SIG-M5 treated with dmso at 0.1 percent for 504 hours (cell line): ENCODE measurements at regions not wholly inside any gene's neighbourhood (a gene's known extent, or its start where the extent isn't known, plus 50 kb on each side); places are given as distances from the start of the nearest gene placed in this dataset.

Experiments
- DNase-seq: peaks from one replicate; lab custom pipeline; 2025; ENCODE audit not compliant: unreplicated experiment; lab: John Stamatoyannopoulos, UW

DNA sequence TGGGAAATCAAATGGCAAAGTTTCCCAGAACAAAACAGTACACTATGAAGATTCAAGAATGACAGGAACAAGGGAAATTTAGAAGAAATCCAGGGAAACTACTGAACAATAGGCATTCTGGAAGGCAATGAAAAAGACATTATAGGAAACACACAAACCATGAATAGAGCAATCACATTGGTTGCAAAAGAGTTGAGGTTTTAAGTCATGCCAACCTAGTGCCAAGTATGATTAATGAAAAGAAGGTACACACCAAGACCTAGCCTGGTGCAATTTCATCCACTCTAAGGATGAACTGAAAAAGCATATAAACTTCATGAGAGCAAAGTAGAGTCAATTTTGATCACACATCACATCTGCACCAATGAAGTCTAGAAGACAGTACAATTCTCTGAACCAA lies 326.9 kb downstream of the PDHA2 start:
- no peak for DNase-seq

GRCh38 chr4:96170198-96170597 lies 330.3 kb downstream of the PDHA2 start:
- DNase-seq: no peak

- DNase-seq: no peak
Observed at GRCh38 chr4:96173756-96174155, 333.9 kb downstream of the PDHA2 start.

GRCh38 chr4:96175871-96176270 lies 336.0 kb downstream of the PDHA2 start:
- no peak for DNase-seq

DNA sequence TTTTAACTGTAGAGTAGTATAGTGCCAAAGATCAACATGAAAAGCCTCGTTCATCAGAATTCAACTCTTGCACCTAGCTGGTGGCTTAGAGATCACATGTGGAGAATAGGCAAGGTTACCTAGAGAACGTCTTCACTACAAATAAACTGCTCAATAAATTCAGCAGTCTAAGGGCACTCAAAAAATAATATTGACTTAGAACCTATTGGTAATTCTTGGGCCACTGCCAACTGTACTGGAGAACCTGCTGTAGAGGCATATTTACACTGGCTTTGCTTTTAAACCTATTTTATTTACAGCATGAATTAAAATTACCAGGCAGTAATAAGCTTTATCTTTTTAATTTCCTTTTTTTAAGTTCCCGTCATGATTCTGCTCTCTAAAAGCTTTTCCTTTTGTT lies 343.7 kb downstream of the PDHA2 start:
- DNase-seq: peak; percentile 9

DNA sequence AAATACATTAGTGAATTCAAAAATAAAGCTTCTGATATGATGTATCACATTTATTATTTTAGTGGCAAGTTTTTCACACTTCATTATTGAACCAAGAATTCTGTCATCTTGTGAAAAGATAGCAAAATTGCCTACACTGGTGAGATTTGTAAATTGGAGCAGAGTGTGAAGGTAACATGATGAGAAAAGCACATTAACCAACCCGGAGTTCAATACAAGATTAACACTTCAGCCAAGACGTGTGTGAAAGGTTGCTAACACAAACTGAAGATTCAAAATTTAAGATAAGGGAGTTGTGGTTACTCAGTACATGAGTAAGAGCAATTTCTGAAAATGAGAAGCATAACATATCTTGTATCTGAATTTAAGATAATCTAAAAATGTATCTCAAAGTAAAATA lies 346.7 kb downstream of the PDHA2 start:
- no peak for DNase-seq

DNA sequence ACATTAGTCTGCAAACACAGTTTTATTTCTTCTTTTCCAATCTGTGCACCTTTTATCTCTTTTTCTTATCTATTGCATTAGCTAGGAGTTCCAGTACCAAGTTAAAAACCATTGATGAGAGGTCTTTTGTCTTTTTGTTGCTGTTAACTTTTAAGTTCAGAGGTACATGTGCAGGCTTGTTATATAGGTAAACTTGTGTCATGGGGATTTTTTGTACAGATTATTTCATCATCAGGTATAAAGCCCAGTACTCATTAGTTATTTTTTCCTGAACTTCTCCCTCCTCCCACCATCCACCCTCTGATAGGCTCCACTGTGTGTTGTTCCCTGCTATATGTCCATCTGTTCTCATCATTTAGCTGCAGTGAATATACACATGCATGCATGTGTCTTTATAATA lies 349.9 kb downstream of the PDHA2 start:
- no peak for DNase-seq

DNA sequence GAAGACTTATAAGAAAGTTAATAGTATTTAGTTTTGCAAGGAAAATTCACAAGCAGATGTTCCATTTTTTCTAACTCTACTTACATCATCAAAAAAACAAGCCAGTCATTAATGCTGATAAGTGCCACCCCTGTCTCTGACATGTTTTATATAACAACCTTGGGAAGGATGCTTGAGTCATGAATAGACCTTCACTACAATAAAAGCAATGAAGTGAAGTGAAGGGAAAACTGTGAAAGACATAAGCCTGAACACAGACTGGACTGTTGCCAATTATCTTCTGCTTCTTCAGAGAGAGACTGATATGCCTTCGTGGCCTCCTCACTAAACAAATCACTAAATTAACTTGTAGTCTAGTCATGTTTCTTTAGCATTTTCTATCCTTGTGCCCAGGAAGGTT lies 353.2 kb downstream of the PDHA2 start:
- DNase-seq: no peak

DNA sequence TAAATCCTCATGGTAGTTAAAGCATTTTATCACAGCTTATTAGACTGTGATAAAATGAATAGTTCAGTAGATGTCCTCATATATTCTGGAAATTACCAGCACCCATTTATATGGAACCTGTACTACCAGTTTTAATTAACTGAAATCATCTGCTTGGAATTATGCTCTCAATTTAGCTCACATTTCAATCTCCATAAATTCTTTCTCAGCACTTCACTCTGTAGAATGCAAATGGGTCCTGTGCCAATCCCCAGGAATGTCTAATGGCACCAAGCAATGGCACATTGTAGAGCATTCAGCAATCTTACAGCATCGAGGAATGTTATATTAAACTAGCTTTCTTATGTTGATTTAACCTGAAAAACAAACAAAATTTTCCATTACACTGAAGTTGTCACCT lies 355.1 kb downstream of the PDHA2 start:
- peak; percentile 2 for DNase-seq

DNA sequence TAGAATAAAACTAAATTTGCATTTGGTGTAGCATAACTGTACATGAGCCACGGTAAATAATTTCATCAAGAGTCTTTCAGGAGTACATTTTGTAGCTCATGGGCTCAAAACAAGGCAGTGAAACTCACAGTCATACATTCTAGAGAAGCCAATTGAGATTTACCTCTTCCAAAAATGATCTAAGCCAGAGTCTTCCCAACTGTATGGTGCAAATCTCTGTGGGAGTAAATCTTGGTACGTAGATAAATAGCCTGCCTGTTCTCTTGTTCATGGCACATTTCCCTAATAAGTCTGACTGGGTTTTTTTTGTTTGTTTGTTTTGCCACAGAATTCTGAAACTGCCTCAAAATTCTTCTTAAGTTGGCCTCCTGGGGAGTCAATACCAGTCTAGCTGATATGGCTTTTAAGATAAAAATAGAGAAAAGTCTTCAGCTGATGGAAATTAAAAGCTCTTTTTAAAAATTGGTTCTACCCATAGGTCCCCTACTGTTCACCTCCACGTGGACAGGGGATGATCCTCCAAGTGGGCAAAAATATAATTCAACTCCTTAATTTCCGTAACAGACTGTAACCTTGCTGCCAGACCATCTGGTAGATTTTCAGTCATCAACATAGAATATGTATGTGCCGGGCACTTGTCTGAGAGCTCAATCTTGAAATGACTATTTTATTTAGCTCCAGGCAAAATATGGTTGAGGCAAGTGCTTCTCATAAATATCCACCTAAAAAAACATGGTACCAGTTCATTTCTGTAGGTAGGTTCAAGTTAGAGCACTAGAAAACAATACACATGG lies 365.4 kb downstream of the PDHA2 start:
- no peak for DNase-seq

DNA sequence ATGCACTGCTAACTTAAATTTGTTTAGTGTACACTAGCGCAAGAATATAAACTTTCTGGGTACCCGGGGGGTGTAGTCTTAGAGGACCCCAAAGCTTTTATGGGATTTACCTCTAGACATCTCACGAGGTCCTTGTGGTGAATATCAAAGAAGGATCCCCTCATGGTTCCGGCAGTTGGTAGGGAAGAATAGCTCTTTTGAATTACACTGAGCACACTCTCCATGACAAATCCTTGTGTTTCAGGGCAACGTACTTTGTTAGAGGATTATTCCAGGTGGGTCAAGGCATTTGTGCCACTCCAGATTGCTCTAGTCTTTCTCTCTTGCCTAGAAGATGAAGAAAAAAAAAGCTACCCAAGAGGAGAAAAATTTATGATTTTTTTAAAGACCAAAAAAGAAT lies 387.6 kb downstream of the PDHA2 start:
- DNase-seq: no peak

GRCh38 chr4:96228463-96228862 lies 388.6 kb downstream of the PDHA2 start:
- DNase-seq: peak; percentile 4

DNA sequence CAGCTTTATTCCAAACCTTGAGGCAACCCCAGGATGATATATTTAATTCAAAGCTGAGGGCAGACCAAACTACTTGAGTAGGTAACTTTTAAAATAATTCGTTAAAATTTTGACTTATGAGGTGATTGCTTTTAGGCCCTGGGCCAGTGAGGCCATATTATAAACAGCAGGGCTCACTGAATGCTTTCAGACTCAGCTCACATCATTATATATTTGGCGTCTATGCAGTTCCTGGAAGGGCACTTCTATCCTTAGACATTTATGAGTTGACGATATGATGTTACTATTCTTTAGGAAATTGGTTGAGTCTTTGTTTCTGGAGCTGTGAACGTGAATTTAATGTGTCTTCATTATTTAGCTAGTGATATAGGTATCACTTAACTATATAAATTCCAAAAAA lies 400.1 kb downstream of the PDHA2 start:
- no peak for DNase-seq

DNA sequence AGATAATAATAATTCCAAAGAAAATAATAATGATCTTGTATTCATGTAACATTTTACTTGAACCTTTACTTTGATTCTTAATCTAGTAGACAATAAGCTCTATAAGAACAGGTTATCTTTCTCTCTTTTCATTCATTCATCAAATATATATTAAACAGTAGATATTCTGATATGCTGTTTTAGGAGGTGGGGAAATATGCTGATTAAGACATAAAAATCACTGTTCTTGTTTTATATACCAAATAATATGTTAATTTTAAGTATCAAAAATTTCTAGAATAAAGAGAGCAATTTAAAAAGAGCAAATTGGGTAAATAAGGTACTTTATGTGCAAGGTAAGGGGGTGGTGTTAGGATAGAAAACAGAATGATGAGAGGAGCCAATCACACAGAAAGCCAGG lies 401.9 kb downstream of the PDHA2 start:
- no peak for DNase-seq

GRCh38 chr4:96247096-96247495 lies 407.2 kb downstream of the PDHA2 start:
- no peak for DNase-seq

DNA sequence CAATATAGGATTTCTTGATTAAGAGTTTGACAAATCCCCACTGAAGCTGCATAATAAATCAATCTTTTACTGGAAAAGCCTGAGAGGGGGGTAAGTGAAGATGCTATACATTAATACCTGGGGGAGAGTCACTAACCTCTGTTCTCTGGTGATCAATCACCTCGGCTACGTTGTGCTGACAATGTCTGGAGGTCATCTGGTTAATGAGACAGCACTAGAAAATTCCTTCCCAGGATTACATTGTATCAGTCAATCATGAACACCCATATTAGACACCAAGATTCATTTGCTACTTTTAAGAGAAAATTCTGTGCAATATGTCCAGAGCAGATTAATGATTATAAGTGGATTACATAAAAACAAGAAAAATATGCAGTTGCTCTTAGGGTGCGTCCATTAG lies 408.3 kb downstream of the PDHA2 start:
- DNase-seq: no peak

- DNase-seq: no peak
Observed at GRCh38 chr4:96260064-96260682, 420.3 kb downstream of the PDHA2 start.

- no peak for DNase-seq
Observed at GRCh38 chr4:96262057-96262456, 422.2 kb downstream of the PDHA2 start.

- DNase-seq: no peak
Observed at GRCh38 chr4:96263291-96263690, 423.4 kb downstream of the PDHA2 start.

DNA sequence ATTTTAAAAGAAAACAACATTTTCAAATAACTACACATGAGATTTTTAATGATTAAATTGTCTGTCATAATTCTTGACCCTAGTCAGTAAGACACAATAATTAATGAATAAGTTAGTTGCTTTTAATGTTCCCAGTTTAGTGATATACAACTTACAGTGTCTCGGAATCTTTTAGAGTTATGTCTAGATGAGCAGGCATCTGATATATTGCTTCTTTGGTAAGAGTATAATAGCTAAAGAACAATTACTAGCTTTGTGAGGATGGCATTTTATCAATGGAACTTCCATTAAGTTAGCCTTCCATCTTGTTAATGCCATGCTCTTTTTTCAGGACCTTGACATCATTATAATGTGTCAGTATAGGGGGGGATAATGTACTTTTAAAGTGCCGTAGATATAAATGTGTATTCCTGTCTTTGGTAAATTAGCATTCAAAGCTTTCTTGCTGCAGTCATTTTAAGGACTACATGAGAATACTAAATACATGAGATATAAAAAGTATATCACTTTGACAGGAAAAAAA lies 425.1 kb downstream of the PDHA2 start:
- no peak for DNase-seq

- DNase-seq: no peak
Observed at GRCh38 chr4:96293806-96294205, 453.9 kb downstream of the PDHA2 start.

DNA sequence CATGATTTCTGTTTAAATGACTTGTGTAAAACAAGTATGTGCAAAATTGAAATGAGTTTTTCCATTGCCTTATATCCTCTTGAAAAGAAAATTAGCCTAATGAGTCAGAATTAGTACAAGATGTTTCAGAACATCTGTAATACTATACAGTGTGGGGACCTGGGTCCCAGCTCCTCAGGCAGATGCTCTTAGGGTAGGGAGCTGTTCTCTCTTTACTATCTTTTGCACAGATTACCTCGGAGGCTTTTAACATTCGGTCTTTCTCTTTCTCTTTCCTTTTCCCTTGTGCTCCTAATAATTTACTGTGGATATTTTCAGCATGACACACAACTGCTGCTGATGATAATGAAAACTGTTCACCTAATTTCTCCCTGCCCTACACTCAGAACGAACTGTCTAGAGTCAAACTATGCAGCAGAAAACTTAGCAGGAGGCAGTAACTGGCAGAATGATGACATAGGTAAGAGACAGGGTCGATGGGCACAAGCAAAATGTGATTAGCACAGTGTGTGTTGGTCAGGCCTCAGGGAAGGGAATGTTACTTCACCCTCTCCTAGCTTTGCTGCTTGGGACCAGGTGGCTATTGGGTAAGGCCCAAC lies 455.3 kb downstream of the PDHA2 start:
- DNase-seq: no peak
